ENCODE measurements at regions not wholly inside any gene's neighbourhood (a gene's known extent, or its start where the extent isn't known, plus 50 kb on each side); places are given as distances from the start of the nearest gene placed in this dataset.

DNA sequence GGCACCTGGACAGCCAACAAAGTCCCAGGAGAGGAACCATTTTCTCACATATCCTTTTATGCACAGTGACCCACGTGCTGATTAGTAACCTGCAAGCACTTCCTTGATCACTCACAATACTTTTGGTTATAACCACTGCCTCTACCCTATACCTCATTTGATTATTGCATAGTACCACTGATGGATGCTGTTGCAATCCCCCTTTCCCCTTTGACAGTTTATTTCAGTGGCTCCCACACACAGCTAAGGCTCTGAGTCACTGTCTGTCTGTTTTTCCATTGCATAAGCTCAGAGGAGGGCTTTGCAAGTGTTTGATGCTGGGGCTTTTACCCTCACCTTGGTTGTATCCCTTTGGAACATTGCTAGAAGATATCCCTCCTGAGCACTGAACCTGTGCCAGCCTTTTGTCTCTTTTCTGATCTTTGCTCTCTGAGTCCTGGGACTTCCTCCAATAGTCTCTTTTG, 101.7 kb upstream of the RBBP8 start:
- Histone ChIP-seq H3K79me2 (ENCODE audit: control insufficient read depth, insufficient read depth, low read length) (no peaks in the 10 kb centered on the region), H3K27me3 (replicated peaks in 1 of 2; ENCODE audit: control insufficient read depth in 2 of 2, insufficient read depth in 2 of 2, low read length in 1 of 2) (no peaks in the 10 kb centered on the region), H3K36me3 (ENCODE audit: control insufficient read depth in 2 of 2, insufficient read depth in 2 of 2, low read length in 1 of 2) (no peaks in the 10 kb centered on the region), H2AFZ (ENCODE audit: control insufficient read depth, low read depth, low read length) (no peak overlapping the region), H3K4me1 (ENCODE audit: control insufficient read depth, insufficient read depth, low read length) (no peaks in the 10 kb centered on the region), H3K27ac (ENCODE audit: control insufficient read depth, insufficient read depth) (no peak overlapping the region), H3K4me2 (ENCODE audit: control insufficient read depth, insufficient read depth) (no peak overlapping the region), H3K4me3 (no peak overlapping the region), H3K9ac (ENCODE audit: control insufficient read depth, insufficient read depth, low read length) (no peak overlapping the region), H3K9me3 (replicated peaks; ENCODE audit: control insufficient read depth, insufficient read depth, low read length) (no peaks in the 10 kb centered on the region), H4K20me1 (ENCODE audit: control insufficient read depth, insufficient read depth) (no peaks in the 10 kb centered on the region)
- TF ChIP-seq RAD51 (IDR thresholded peaks at IDR 0.05) (no peak), CREB1 (IDR thresholded peaks at IDR 0.05; ENCODE audit: low read depth) (no peak), E2F4 (IDR thresholded peaks at IDR 0.05; ENCODE audit: low read depth, low read length) (no peak), CBX5 (IDR thresholded peaks at IDR 0.05; ENCODE audit: low read depth) (no peak), SRF (IDR thresholded peaks at IDR 0.05; ENCODE audit: low read depth in 2 of 2, low read length in 2 of 2) (no peak), SPI1 (IDR thresholded peaks at IDR 0.05; ENCODE audit: borderline replicate concordance, insufficient read depth, low read depth, low read length) (no peak), BHLHE40 (IDR thresholded peaks at IDR 0.05; ENCODE audit: borderline replicate concordance in 1 of 2, low read depth in 2 of 2, low read length in 1 of 2) (no peak; a peak in 1 of 4 replicates), SUZ12 (IDR thresholded peaks at IDR 0.05; ENCODE audit: unreplicated experiment) (no peak), SMAD5 (IDR thresholded peaks at IDR 0.05; ENCODE audit: low read depth) (no peak), TCF12 (IDR thresholded peaks at IDR 0.05; ENCODE audit: low read depth, low read length) (no peak), EGR1 (IDR thresholded peaks at IDR 0.05; ENCODE audit: borderline replicate concordance in 1 of 2, low read depth in 2 of 2, low read length in 2 of 2) (no peak), NR2C2 (IDR thresholded peaks at IDR 0.05; ENCODE audit: borderline replicate concordance, control insufficient read depth, insufficient read length, low read depth) (no peak), PRDM15 (CRISPR knock-in tag; IDR thresholded peaks at IDR 0.05) (no peak)
- TF ChIP-seq, protein P1, sequence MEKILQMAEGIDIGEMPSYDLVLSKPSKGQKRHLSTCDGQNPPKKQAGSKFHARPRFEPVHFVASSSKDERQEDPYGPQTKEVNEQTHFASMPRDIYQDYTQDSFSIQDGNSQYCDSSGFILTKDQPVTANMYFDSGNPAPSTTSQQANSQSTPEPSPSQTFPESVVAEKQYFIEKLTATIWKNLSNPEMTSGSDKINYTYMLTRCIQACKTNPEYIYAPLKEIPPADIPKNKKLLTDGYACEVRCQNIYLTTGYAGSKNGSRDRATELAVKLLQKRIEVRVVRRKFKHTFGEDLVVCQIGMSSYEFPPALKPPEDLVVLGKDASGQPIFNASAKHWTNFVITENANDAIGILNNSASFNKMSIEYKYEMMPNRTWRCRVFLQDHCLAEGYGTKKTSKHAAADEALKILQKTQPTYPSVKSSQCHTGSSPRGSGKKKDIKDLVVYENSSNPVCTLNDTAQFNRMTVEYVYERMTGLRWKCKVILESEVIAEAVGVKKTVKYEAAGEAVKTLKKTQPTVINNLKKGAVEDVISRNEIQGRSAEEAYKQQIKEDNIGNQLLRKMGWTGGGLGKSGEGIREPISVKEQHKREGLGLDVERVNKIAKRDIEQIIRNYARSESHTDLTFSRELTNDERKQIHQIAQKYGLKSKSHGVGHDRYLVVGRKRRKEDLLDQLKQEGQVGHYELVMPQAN (conservative IDR thresholded peaks at IDR 0.05): no peak
- TF ChIP-seq, protein P2, sequence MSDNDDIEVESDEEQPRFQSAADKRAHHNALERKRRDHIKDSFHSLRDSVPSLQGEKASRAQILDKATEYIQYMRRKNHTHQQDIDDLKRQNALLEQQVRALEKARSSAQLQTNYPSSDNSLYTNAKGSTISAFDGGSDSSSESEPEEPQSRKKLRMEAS (IDR thresholded peaks at IDR 0.05; ENCODE audit: low read depth, low read length): no peak
- FAIRE-seq (no peak), ATAC-seq (peak; percentile 87), DNase-seq (ENCODE audit: low read depth, low spot score) (no peak)
- in situ Hi-C loops (cut with MboI) (no loop called here), intact Hi-C loops (cut with micrococcal nuclease; ENCODE audit: unreplicated experiment) (no loop called here)
- ChIA-PET RAD21 (ENCODE audit: unreplicated experiment) (no interaction called here), SMC1A (ENCODE audit: uncharacterized antibody, unreplicated experiment) (interaction anchor here (0.9 to 2.3 kb wide), 4 partner anchors 10 to 16 kb away, joined by 3 to 10 read pairs (median 4); no protein-coding TSS in a partner anchor), POLR2A (no interaction called here), CTCF (interaction anchor here (1.5 to 1.9 kb wide), 3 partner anchors 9 to 147 kb away, joined by 3 to 6 read pairs (median 5); no protein-coding TSS in a partner anchor)
- BruUV-seq (replicated peaks): no TSS peak
- 0% methylated on average over 1 of the region's 1 CpG for WGBS (ENCODE audit: insufficient coverage, insufficient replicate concordance, low lambda C conversion rate, missing lambda C conversion rate)

Measured in GM12878 (cell line).